Vagina (tissue), 2 donors: ENCODE measurements at regions not wholly inside any gene's neighbourhood (a gene's known extent, or its start where the extent isn't known, plus 50 kb on each side); places are given as distances from the start of the nearest gene placed in this dataset. TPM values are rescaled to one million over a fixed set of nuclear protein-coding genes. Genes with fewer than 3 reads are reported as not detected.

Source experiments
- DNase-seq, 2 donors: peaks; one replicate each; pipeline ENCODE4 v3.0.0-alpha.2; 2017; ENCODE audit errors: extremely low spot score in 2 of 2
- H3K27ac ChIP-seq: fragments of 200-600 bp; sonication (generic); one replicate; pipeline ENCODE4 v1.5.1; 2019
- H3K27me3 ChIP-seq: fragments of 200-600 bp; sonication (generic); one replicate; pipeline ENCODE4 v1.5.1; 2019
- H3K36me3 ChIP-seq, 2 donors: fragments of 200-600 bp; sonication (generic); one replicate each; pipeline ENCODE4 v1.5.1; 2017 to 2019
- H3K4me1 ChIP-seq: fragments of 200-600 bp; sonication (generic); one replicate; pipeline ENCODE4 v1.5.1; 2019
- H3K4me3 ChIP-seq, 2 donors: fragments of 200-600 bp; sonication (generic); 1 replicate in 1 of 2; 2 replicates in 1 of 2; pipeline ENCODE4 v1.5.1; 2016 to 2019
- H3K9me3 ChIP-seq: fragments of 200-600 bp; sonication (generic); one replicate; pipeline ENCODE4 v1.5.1; 2019
- CTCF ChIP-seq, 3 experiments: fragments of 450-650 bp in 2 of 3; fragments of 200-600 bp in 1 of 3; sonication (generic) in 1 of 3; IDR thresholded peaks; one replicate each; pipeline ENCODE4 v1.5.1; 2017 to 2019; ENCODE audit warnings: antibody characterized with exemption in 3 of 3, mild to moderate bottlenecking in 2 of 3, moderate library complexity in 2 of 3
- POLR2A ChIP-seq, 2 donors: fragments of 450-650 bp; IDR thresholded peaks; one replicate each; pipeline ENCODE4 v1.6.1; 2017; ENCODE audit warnings: antibody characterized with exemption in 2 of 2, mild to moderate bottlenecking in 2 of 2, moderate library complexity in 2 of 2
- POLR2AphosphoS5 ChIP-seq, 2 donors: sonication (generic); formaldehyde crosslinking; IDR thresholded peaks; one replicate each; pipeline ENCODE4 v1.9.0; 2017; ENCODE audit warnings: antibody characterized with exemption in 2 of 2, mild to moderate bottlenecking in 2 of 2, low read depth in 1 of 2; ENCODE audit not compliant: insufficient read depth in 1 of 2
- intact Hi-C: fragments of 100-400 bp; cut with DNase I; formaldehyde crosslinking; loops from one replicate; pipeline ENCODE4 v1.15.1; 2023
- small RNA-seq: library from RNA; depleted of rRNA; stranded (forward); fragments of <200 nt; gene quantifications from one replicate; pipeline ENCODE3, GENCODE V24; 2016

DNA sequence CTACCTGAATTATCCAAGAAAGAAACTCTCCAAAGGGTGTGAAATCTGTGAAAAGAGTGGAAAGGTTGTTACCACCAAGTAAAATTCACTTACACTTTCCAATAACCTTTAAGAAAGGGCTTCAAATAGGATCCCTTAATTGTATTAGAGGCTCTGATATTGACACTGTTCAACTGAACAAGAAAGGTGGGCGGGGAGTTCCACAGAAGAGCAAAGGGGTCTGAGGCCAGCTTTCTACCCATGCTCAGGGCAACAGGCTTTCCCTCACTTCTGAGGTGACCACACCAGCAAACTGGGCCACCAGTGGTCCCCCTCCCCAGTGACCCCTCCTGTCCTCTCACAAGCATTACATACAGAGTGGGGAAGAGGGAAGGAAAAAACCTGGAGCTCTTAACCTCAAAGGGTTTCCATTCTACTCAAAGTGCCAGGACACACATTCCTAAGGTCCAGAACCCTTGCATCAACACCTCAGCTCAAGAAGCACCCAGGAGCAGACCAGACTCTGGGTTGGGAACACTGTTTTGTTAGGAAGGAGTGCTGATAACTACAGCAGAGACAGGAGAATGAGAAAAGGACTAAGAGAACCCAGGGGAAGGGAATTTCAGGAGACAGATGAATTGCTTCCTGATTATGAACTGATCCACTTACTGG is 71.6 kb upstream of the AKIP1 start:
- H3K4me1 ChIP-seq = peaks cover 34% of the 10 kb centered on the region
- no peaks in the 10 kb centered on the region for H3K9me3 ChIP-seq
- H3K36me3 ChIP-seq = no peaks in the 10 kb centered on the region
- intact Hi-C loops = no loop called here
- H3K27me3 ChIP-seq = no peaks in the 10 kb centered on the region
- TF ChIP-seq POLR2A (IDR thresholded peaks at IDR 0.05) (no peak), CTCF (IDR thresholded peaks at IDR 0.05) (no peak), POLR2AphosphoS5 (IDR thresholded peaks at IDR 0.05; ENCODE audit: insufficient read depth in 1 of 2, low read depth in 1 of 2) (no peak)
- no peak overlapping the region for H3K27ac ChIP-seq
- DNase-seq = no peak
- H3K4me3 ChIP-seq = no peak overlapping the region

DNA sequence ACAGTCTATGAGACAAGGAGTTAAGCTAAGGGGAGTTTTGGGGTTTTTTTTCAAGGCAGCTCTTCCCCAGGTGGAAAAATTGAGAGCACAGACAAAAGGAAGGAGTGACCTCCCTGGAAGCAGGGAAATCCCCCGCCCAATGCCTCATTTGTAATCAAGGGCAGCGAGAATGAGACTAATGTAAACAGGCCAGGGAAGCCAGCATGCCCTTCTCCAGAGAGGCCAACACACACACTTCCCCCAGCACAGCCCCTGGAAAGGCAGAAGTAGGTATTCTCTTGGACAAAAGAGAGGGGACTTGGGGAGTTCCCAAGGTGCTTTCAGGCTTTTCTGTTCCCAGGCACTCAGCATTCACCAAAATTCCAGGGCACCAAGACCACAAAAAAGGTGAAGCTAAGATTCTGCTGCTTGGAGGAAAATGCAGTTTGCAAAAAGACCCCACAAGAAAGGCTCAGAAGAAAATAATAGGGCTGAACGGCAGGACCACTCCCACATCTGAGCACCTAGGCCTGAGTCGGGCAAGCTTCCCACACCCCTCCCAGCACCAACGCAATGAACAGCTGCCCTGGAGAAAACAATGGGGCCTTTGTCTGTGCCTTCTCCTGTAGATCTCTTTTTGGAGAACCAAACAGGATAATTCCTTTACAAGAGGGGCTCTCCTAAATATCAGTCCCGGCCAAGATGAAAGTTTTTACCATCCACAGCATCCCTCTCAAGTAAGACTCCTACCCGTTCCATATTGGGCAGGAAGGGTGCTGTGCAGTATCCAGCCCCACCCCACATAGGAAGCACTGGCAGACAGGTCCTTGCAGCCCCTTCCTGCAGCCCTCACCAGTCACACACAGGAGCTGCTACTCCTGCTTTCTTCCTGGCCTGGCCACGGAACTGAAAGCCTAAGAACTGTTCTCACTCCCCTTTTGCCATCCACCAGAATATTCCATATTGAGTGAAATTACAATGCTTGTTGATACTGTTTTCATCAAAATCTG is 70.7 kb upstream of the AKIP1 start:
- TF ChIP-seq POLR2AphosphoS5 (IDR thresholded peaks at IDR 0.05; ENCODE audit: insufficient read depth in 1 of 2, low read depth in 1 of 2) (no peak), CTCF (IDR thresholded peaks at IDR 0.05) (no peak), POLR2A (IDR thresholded peaks at IDR 0.05) (no peak)
- Histone ChIP-seq H3K4me1 (peaks cover 34% of the 10 kb centered on the region), H3K27ac (no peak overlapping the region), H3K36me3 (no peaks in the 10 kb centered on the region), H3K9me3 (no peaks in the 10 kb centered on the region), H3K27me3 (no peaks in the 10 kb centered on the region), H3K4me3 (no peak overlapping the region)
- DNase-seq = no peak
- intact Hi-C loops = no loop called here

DNA sequence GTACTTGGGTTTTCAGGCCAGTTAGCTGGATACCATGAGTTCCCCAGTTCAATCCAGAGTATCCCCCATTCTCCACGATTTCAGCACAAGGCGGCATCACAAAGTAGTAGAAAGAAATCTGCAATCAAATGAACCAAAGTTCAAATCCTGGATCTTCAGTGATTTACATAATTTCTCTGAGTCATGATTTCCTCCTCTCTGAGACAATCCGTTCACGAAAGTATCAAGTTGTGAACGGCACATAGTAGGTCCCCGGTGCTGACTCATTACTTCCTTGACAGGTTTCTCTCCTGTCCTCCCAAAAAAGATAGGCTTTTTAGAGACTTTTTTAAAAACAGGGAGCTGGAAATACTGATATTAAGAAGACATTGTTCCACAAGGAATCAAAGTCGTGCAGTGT is 69.1 kb upstream of the AKIP1 start:
- H3K4me3 ChIP-seq = no peak overlapping the region
- no peaks in the 10 kb centered on the region for H3K36me3 ChIP-seq
- no peaks in the 10 kb centered on the region for H3K27me3 ChIP-seq
- no peak for DNase-seq
- TF ChIP-seq CTCF (IDR thresholded peaks at IDR 0.05) = no peak
- TF ChIP-seq POLR2AphosphoS5 (IDR thresholded peaks at IDR 0.05; ENCODE audit: insufficient read depth in 1 of 2, low read depth in 1 of 2) = no peak
- no peak for TF ChIP-seq POLR2A (IDR thresholded peaks at IDR 0.05)
- no peaks in the 10 kb centered on the region for H3K9me3 ChIP-seq
- peaks cover 34% of the 10 kb centered on the region for H3K4me1 ChIP-seq
- no peak overlapping the region for H3K27ac ChIP-seq
- intact Hi-C loops = no loop called here

DNA sequence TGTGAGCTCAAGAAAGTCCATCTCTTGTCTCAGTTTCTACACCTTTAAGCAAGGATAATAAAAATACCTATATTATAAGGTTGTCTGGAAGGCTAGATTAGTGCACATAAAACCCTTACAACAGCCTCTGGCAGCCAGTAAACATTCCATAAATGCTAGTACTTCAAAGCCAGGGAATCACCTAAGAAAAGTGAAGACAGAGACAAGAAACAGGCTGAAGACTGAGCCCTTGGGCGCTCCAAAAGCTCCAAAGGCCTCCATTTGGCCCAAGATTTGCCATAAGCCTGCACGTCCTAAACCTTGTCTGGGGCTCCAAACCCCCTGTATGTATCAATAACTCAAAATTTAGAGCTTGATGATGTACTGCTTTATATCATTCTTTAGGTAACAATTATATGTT is 52.2 kb upstream of the AKIP1 start:
- Histone ChIP-seq H3K9me3 (no peaks in the 10 kb centered on the region), H3K4me1 (peaks cover 15% of the 10 kb centered on the region), H3K36me3 (no peaks in the 10 kb centered on the region), H3K27ac (no peak overlapping the region), H3K27me3 (no peaks in the 10 kb centered on the region), H3K4me3 (no peak overlapping the region)
- intact Hi-C loops = no loop called here
- DNase-seq = no peak
- TF ChIP-seq POLR2A (IDR thresholded peaks at IDR 0.05) (no peak), POLR2AphosphoS5 (IDR thresholded peaks at IDR 0.05; ENCODE audit: insufficient read depth in 1 of 2, low read depth in 1 of 2) (no peak), CTCF (IDR thresholded peaks at IDR 0.05) (no peak)

Small RNAs in the stretch of these regions (small RNA-seq; reads per million reads assigned to genes)
- not detected for gene RNA5SP330
